NOMO-1 (cell line): ENCODE measurements at regions not wholly inside any gene's neighbourhood (a gene's known extent, or its start where the extent isn't known, plus 50 kb on each side); places are given as distances from the start of the nearest gene placed in this dataset.
"Not testable (repeated sequence)": the region's sequence is repeated elsewhere in the genome, so short reads cannot be mapped to it uniquely, and the experiment has no call there.

ENCODE experiments used
- DNase-seq, 2 experiments: peaks; one replicate each; lab custom pipeline; 2025; ENCODE audit not compliant: unreplicated experiment in 2 of 2; lab: John Stamatoyannopoulos, UW

DNA sequence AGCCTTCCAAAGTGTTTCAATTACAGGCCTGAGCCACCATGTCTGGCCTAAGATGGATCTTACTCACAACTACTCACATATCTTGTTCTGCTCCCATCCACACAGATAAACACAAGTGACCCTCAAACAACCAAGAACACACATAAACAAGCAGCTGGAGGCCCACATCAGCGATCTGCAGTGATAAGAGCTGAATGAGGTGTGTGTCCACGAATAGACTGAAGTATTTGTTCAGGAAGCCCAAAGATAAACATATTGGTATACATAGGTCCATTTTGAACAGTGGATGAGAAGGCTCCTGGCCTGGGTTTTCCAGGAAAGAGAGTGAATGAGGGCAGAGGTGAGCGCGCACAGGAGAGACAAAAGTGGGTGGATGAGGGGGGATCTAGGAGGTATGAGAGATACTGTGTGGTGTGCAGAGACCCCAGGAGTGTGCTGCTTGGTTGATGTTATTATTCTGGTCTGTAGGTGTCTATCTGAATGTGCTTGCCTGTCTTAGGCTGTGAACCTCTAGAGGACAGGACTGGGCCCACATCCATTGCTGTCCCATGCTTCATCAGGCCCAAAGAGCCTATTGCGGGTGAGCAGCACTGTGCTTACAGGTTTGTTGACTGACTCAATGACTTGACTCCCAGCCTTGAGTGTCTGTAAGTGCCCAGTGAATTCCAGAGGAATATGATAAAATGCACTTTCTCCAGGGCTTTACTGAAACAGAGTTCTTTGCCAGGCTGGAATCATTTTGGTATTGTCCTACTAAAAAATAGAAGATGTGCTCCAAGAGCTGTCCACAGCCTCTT lies 79.9 kb upstream of the ATP1A1 start:
- DNase-seq = no peak

DNA sequence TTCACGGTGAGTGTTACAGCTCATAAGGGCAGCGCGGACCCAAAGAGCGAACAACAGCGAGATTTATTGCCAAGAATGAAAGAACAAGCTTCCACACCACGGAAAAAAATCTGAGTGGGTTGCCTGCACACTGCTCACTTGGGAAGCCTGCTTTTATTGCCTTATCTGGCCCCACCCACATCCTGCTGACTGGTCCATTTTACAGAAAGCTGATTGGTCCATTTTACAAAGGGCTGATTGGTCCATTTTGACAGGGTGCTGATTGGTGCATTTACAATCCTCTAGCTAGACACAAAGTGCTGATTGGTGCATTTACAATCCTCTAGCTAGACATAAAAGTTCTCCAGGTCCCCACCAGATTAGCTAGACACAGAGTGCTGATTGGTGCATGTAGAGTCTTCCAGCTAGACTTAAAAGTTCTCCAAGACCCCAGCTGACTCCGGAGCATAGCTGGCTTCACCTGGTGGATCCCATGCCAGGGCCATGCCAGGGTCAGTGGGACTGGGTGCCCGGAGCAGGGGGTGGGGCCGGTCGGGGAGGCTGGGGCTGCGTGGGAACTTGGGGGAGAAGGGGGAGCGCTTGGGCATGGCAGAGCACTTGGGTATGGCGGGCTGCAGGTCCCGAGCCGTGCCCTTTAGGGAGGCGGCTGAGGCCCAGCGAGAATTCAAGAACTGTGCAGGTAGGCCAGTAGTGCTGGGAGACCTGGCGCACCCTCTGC lies 75.4 kb upstream of the ATP1A1 start:
- DNase-seq = no peak

DNA sequence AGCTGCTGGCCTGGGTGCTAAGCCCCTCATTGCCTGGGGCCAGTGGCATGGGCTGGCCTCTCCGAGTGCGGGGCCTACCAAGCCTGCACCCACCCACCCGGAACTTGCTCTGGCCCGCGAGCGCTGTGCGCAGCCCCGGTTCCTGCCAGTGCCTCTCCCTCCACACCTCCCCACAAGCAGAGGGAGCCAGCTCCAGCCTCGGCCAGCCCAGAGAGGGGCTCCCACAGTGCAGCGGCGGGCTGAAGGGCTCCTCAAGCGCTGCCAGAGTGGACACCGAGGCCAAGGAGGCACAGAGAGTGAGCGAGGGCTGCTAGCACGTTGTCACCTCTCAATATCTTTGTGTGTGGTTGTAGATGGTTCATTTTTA lies 74.8 kb upstream of the ATP1A1 start:
- DNase-seq = not testable (repeated sequence)

DNA sequence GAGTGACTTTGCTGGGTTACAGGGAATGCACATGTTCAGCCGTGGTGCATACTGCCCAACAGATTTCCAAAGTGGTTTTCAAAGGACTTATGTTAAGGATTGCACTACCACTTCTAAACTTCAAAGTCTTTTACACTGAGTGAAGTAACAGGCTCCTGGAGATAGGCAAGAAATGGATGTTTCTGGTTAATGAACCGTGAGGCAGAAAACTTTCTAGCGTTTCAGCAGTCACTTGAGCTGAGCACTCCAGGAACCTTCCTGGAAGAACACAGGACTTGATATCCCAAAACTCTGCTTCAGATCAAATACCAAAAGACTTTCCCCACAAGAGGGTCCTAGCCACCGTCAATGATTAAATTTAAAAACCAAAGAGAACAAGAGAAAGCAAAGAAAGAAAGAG lies 74.3 kb upstream of the ATP1A1 start:
- no peak for DNase-seq

DNA sequence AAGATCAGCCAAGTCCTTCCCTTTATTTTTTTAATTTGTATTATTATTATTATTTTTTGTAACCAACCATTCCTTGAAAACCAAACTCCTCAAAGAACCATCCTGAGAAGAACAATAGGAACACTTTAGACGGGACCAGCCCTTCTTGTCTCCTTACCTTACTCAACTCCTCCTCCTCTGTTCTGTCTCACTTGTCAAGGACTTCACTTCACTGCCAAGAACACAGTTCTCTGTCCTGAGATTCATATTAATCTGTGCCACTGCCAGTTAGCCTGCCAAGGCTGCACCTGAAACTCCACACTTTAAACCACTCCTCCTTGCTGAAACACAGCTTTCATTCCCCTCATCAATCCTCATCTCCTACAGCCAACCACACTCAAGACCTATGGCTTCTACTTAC lies 73.8 kb upstream of the ATP1A1 start:
- no peak for DNase-seq

DNA sequence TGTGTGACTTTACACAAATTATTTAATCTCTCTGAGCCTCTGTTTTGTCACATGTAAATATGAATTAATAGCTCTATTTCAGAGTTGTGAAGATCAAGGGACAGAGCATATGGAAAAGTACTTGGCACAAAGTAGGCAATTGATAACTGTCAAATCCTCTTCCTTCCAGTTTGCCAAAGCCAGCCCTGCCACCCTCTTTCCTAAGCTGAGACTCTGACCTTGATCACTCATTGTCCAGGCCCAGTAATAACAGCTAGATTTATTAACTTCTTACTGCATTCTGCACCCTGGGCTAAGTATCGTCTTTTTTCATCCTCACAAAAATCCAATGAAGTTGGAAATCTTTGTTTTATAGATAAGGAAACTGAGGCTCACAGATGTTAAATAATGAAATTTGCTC lies 70.8 kb upstream of the ATP1A1 start:
- no peak for DNase-seq

DNA sequence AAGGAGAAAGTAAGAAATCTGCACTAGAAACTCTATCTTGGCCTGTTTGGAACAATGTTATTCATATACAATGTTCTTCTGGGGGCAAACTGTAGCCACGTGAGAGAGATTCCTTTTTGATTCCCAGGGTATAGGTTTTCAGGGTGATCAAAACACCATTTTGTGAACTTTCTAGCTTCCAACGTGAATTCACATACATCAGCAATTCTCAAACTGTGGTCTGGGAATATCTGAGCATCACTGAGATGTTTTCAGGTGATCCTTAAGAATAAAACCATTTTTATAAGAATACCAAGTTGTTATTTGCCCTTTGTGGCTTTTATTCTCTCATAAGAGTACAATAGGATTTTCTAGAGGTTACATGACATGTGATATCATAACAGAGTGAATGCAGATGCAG lies 66.9 kb upstream of the ATP1A1 start:
- no peak for DNase-seq

DNA sequence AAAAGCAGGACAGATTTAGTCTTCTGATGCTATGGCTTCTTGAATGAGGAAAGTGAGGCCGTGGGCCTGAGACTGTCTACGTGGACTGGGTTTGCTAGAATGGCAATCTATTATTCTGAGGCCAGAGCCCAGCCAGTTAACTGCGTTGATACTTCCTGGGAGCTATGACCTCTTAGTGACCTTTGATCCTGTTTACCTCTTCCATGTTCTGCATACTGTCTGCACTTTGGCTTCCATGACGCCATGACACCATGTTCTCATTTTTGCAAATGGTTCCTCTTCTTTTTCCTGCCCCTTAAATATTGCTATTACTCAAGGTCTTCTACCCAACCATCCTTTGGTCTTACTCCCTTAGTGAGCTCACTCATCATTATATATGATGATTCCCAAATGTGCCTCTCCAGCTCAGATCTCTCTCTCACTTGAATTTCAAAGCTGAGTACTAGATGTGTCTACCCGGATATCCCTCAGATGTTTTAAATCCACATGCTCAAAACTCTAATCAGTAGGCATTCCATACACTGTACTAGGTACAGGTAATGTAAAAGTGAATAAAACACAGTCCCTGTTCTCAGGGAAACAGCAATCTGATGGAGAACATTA lies 66.1 kb upstream of the ATP1A1 start:
- DNase-seq = no peak

DNA sequence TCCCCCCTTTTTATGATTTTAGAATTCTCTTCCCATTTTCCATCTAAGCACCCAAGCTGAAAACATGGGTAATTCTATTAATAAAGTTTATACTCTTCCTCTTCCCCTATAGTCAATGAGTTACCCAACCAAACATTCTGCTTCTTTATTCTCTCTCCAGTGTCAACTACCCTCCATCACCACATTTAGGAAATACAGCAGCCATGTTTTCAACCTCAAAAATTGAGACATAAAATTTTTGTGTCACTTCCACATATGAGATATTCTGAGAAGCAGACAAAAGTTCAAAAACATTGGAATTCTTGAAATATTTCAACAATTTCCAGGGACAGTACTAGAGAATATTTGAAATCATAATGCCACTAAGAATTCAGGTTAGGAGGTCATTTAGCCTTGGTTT lies 64.8 kb upstream of the ATP1A1 start:
- peak; percentile 15 to 76 for DNase-seq

DNA sequence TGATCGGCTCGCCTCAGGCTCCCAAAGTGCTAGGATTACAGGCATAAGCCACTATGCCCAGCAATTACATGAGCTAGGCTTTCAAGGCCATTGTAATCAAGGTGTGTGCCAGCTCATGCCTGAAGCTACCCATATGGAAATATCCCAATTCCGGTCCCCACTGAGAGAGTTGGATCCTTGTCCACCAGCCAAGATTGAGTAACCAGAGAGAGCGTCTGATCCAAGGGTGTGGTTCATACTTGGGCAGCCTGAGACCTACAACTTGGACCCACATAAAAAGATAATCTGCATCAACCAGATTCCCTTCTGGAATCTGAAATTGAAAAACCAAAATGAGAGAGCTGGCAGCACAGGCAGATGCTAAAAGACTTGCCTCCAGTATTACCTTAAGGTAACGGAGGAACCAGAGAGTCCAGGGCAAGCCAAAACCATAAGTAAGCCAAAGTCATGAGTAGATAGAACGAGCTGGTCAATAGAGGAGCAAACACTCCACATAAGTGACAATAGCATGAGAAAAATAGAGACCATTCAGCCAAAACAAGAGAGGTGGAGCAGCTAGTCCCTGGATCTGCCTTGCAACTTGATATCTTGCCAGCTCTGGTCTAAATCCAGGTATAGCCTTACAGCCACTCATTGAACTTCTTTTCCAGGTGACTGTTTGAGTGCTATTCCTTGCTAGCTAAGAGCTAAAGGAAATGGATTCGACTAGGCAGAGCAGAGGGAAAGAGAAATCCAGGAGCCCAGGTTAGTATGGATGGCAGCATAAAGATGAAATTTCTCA lies 63.8 kb upstream of the ATP1A1 start:
- DNase-seq = no peak

DNA sequence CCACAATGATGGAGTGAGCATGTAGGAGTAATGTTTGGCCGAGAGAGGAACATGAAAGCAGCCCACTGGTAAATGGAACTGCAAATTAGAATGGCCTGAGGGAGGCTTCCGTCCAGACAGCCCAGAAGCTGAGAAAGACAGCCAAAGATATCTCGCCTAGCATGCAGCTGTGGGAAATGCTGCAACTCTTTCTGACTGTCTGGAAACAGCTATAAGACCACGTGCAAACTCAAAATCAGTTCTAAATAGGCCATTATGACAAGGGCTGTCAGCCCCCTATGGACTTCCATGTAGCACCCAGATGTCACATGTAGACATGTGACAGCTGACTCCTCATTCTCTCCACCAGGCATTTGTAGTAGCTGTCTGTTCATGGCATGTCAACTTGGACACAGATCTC lies 62.9 kb upstream of the ATP1A1 start:
- DNase-seq = no peak

DNA sequence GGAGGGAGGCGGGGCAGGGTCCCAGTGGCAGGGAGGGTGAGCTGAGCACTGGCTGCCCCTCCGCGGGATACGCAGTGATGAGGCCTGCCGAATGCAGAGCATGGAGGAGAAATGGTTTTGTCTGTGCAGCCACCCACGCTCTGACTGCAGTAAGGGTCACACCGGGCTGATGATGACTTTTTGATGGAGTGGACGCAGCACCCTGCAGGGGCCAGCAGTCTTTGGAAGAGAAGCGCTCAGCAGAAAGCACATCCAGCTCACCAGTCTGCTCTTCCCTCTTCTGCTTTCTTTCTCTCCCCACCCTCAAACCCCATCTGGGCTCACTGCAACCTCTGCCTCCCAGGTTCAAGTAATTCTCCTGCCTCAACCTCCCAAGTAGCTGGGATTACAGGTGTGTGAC lies 61.9 kb upstream of the ATP1A1 start:
- DNase-seq = no peak

DNA sequence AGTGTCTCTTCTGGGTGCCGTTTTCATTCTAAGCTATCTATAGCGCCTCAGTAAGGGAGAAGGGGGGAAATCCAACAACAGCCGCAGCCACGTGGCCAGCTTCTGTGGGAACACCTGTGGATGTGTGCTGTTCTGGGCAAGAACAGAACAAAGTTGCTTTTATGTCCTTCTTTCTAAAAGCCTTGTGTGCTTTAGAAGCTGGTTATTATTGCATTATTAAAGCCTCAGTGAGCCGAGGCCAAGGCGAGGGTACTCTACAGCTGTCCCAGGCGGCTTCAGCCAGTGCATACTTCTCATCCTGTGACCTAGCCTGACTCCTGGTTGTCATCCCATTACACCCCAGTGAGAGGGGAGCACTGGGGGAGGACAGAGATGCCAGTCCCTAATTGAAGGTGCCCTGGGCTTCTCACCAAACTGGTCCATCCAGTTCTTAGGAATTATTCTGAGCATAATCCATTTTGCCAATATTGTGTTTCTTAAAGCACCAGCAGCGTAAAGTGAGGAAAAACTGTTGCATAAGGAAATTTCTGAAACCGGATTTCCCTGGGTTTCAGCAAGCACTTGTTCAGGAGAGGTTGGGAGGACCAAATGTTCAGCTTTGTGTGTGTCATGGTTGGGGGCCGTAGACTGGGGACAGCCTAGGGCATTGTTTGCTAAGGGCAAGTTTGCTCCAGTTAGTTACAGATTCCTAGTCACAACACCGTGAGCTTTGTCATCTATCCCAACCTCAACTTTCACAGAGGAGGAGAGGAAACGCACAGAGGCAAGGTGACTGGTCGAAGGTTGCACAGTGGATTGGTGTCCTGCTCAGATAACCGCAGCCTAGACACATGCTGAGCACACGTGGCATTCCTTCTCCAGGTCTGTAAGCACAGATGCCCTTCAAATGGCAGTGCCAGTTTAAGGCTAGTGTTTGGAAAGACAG lies 61.0 kb upstream of the ATP1A1 start:
- DNase-seq = no peak

DNA sequence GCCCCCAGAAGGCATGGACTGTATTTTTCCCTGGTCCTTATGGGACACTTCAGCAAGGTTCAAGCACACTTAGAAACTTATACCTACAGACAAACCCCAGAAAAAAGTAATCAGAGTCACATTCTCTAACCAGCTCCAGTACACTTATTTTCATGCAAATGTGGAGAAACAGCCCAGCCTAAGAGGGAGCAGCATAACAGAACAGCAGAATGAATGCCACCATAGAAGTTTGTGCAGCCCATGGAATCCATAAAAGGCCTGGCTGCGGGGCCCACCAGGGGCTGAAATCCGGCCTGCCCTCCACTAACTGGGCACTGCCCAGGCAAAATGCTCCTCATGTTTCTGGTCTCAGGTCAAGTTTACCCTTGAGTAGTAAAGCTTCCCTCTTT lies 60.4 kb upstream of the ATP1A1 start:
- no peak for DNase-seq

DNA sequence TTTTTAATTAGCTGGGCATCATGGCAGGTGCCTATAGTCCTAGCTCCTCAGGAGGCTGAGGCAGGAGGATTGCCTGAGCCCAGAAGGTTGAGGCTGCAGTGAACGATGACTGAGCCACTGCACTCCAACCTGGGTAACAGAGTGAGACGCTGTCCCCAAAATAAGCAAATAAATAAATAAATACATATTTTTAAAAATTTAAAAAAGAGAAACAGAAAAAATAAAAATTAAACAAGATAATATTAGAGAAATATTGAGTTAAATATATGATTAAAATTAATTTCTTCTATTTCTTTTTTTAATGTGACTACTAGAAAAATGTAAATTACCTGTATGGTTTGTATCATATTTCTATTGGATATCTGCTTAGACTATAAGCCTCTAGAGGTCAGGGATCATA lies 59.3 kb upstream of the ATP1A1 start:
- DNase-seq = no peak

DNA sequence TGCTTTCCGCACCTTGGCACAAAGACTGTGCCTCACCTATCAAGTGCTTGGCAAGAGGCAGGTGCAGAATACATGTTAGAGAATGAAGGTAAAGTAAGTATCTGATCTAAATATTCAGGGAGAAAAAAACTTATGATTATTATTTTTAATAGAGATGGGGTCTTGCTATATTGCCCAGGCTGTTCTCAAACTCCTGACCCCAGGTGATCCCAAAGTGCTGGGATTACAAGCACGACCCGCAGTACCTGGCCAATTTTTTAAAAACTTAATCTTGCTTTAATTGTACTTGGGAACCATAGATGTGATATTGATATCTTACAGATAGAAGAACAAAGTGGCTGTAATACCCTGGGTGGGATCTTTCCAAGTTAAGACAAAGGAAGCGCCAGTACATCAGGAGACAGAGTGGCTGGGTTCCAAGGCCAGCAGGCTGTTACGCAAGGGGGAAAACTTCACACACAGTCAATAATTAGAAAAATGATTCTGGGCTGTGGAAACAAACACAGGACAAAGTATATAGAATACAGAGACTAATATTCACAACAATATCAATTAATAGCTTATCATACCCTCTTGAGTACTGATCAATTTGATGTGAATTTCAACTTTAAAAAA lies 58.6 kb upstream of the ATP1A1 start:
- DNase-seq = no peak

DNA sequence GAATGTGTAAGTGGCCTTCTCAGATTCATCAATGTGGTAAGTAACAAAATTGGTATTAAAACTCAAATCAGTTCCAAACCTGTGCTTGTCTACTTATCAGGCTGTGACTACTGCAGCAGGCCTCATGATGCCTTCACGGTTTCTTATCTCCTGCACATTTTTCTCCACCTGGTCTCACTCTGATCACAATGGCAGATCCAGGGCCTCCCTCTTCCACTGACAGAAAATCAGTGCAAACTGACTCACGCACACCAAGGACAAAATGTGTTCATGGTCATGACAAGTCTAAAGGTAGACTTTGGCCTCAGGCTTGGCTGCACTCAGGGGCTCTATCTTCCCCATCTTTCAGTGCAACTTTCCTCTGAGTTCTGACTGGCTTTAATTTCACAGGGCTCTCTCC lies 56.7 kb upstream of the ATP1A1 start:
- DNase-seq = no peak

DNA sequence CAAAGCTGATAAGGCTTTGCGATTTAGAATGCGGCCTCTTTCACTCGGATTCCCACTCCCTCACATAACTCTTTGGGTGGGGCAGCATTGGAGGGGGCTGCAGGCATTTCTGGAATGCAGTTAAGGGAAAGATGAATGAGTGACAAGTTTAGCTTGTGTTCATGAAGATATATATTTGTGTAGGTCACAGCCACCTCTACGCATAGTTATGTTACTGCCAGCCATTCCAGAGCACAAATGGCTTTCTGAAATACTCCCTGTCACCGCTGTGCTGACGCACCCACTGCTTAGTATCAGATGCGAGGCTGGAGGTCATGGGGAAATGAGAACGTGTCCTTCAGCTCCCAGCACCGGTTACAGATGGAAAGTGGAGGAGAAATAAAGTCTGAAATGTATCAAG lies 54.1 kb upstream of the ATP1A1 start:
- DNase-seq = no peak

DNA sequence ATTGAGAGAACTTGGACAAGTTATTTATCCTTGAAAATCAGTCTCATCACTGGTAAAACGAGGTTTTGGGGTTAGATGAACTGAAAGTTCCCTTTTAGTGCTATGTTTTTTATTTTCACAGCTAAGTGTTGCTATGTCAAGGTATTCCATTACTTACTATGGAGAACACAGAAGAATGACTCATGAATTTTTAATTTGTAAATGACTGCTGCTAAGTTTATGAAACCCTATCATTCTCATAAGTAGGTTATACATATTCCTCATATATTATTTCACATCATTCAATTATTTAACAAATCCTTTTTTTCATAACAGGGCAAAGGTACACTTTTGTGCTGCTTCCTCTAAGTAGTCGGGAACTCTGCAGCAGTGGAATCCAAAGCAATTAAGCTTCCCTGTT lies 52.2 kb upstream of the ATP1A1 start:
- DNase-seq = no peak

DNA sequence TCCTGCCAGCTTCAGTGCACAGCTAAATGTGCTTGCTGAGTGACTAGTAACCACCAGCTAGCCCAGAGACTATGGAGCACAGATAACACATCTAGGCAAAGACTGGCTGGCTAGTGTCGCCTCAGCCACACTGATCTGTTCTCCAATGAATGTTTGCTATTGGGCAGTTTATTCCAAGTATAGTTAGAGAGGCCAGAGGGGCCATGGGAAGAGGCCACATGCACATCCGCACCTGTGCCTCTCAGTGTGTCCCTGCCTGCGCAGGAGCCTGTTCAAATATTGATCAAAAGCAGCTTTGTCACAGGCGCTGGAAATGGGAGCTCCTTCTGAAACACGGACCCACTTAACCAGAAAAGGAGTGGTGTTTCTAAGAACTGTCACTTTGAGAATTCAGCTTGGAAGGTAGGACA lies 51.3 kb upstream of the ATP1A1 start:
- no peak for DNase-seq
